GM12878 (cell line): ENCODE measurements at regions not wholly inside any gene's neighbourhood (a gene's known extent, or its start where the extent isn't known, plus 50 kb on each side); places are given as distances from the start of the nearest gene placed in this dataset.

Source experiments
- ATAC-seq: fragments of 200-7000 bp; cut with Tn5 transposase; 3 replicates; pipeline ENCODE4 v1.9.1; 2020; ENCODE audit warnings: mild to moderate bottlenecking, moderate library complexity
- BruUV-seq: library from RNA; stranded (reverse); fragments of 400-500 nt; replicated peaks from 2 replicates; lab custom pipeline; 2021; lab: Mats Ljungman, UMichigan
- CTCF ChIA-PET: fragments of 300-600 bp; sonication (Branson Sonifier 250); formaldehyde crosslinking; extraction: SDS; loops from one replicate; lab custom pipeline; 2021; ENCODE audit warnings: inconsistent platforms; lab: Yijun Ruan, JAX
- POLR2A ChIA-PET: fragments of 350-600 bp; formaldehyde crosslinking; extraction: SDS; loops from one replicate; lab custom pipeline; 2021; ENCODE audit warnings: inconsistent platforms; lab: Charles Lee
- RAD21 ChIA-PET: fragments of 300-600 bp; sonication (Branson Sonifier 250); formaldehyde crosslinking; loops from one replicate; lab custom pipeline; 2023; ENCODE audit warnings: antibody characterized with exemption; ENCODE audit not compliant: unreplicated experiment; lab: Charles Lee
- SMC1A ChIA-PET: fragments of 300-600 bp; sonication (Branson Sonifier 250); formaldehyde crosslinking; loops from one replicate; lab custom pipeline; 2023; ENCODE audit not compliant: unreplicated experiment, uncharacterized antibody; lab: Charles Lee
- DNase-seq: peaks from one replicate; pipeline ENCODE4 v3.0.0-alpha.2; 2011; ENCODE audit warnings: low read depth, low spot score
- FAIRE-seq: peaks from 3 replicates; lab custom pipeline; 2011; peaks lifted over from hg19 to GRCh38; lab: Jason Lieb, UNC
- H2AFZ ChIP-seq: 2 replicates; pipeline ENCODE4 v1.6.0; 2011; ENCODE audit warnings: low read depth, low read length, control low read depth; ENCODE audit not compliant: control insufficient read depth
- H3K27ac ChIP-seq: 2 replicates; pipeline ENCODE4 v1.5.1; 2011; ENCODE audit warnings: control low read depth; ENCODE audit not compliant: control insufficient read depth, insufficient read depth
- H3K27me3 ChIP-seq, 2 experiments: replicated peaks in 1 of 2; 2 replicates each; pipeline versions ENCODE4 v1.6.0 to v1.6.1; 2011; ENCODE audit warnings: low read length in 1 of 2; ENCODE audit not compliant: control insufficient read depth in 2 of 2, insufficient read depth in 2 of 2
- H3K36me3 ChIP-seq, 2 experiments: 2 replicates each; pipeline ENCODE4 v1.5.1; 2011; ENCODE audit warnings: low read length in 1 of 2; ENCODE audit not compliant: control insufficient read depth in 2 of 2, insufficient read depth in 2 of 2
- H3K4me1 ChIP-seq: 2 replicates; pipeline ENCODE4 v1.6.1; 2011; ENCODE audit warnings: mild to moderate bottlenecking, low read length, moderate library complexity, mixed read lengths; ENCODE audit not compliant: control insufficient read depth, insufficient read depth
- H3K4me2 ChIP-seq: 2 replicates; pipeline ENCODE4 v1.6.0; 2011; ENCODE audit warnings: control low read depth; ENCODE audit not compliant: control insufficient read depth, insufficient read depth
- H3K4me3 ChIP-seq: fragments of 200-600 bp; sonication (generic); 2 replicates; pipeline ENCODE4 v1.5.1; 2016
- H3K79me2 ChIP-seq: 2 replicates; pipeline ENCODE4 v1.6.0; 2011; ENCODE audit warnings: low read length; ENCODE audit not compliant: control insufficient read depth, insufficient read depth
- H3K9ac ChIP-seq: 2 replicates; pipeline ENCODE4 v1.8.0; 2011; ENCODE audit warnings: low read length, control low read depth, mixed read lengths; ENCODE audit not compliant: control insufficient read depth, insufficient read depth
- H3K9me3 ChIP-seq: replicated peaks from 3 replicates; pipeline ENCODE4 v1.5.1; 2011; ENCODE audit warnings: mild to moderate bottlenecking, low read length; ENCODE audit not compliant: control insufficient read depth, insufficient read depth
- H4K20me1 ChIP-seq: 2 replicates; pipeline ENCODE4 v1.6.0; 2011; ENCODE audit not compliant: control insufficient read depth, insufficient read depth
- ATF7 ChIP-seq: fragments of 450-650 bp; IDR thresholded peaks from 2 replicates; pipeline ENCODE4 v1.6.1; 2016; ENCODE audit warnings: low read depth, mild to moderate bottlenecking
- DPF2 ChIP-seq: fragments of 450-650 bp; IDR thresholded peaks from 2 replicates; pipeline ENCODE4 v1.6.1; 2017; ENCODE audit warnings: mild to moderate bottlenecking
- ELK1 ChIP-seq: IDR thresholded peaks from 2 replicates; pipeline ENCODE4 v1.6.1; 2012; ENCODE audit warnings: low read depth, low read length, improper control_type of control experiment
- FOS ChIP-seq: IDR thresholded peaks from 3 replicates; pipeline ENCODE4 v1.6.1; 2011; ENCODE audit warnings: borderline replicate concordance; ENCODE audit not compliant: insufficient read length; ENCODE audit errors: extremely low read depth
- GATAD2B ChIP-seq: fragments of 450-650 bp; conservative IDR thresholded peaks from 2 replicates; pipeline ENCODE4 v1.6.1; 2017; ENCODE audit warnings: low read depth, mild to moderate bottlenecking, moderate library complexity
- JUND ChIP-seq: IDR thresholded peaks from 2 replicates; pipeline ENCODE4 v1.6.1; 2012; ENCODE audit warnings: low read depth, mild to moderate bottlenecking, low read length, improper control_type of control experiment, moderate library complexity
- MYC ChIP-seq: IDR thresholded peaks from 2 replicates; pipeline ENCODE4 v1.6.1; 2011; ENCODE audit warnings: mild to moderate bottlenecking, low read length, moderate library complexity, inconsistent platforms; ENCODE audit not compliant: insufficient read depth, insufficient replicate concordance, insufficient read length, severe bottlenecking
- NR2C1 ChIP-seq: fragments of 450-650 bp; IDR thresholded peaks from 2 replicates; pipeline ENCODE4 v1.6.1; 2017; ENCODE audit warnings: antibody characterized with exemption, mild to moderate bottlenecking, moderate library complexity
- RAD51 ChIP-seq: fragments of 450-650 bp; IDR thresholded peaks from 2 replicates; pipeline ENCODE4 v1.6.1; 2016; ENCODE audit warnings: moderate library complexity, mild to moderate bottlenecking, inconsistent platforms
- RCOR1 ChIP-seq: conservative IDR thresholded peaks from 2 replicates; pipeline ENCODE4 v1.6.1; 2012; ENCODE audit warnings: low read depth, low read length, improper control_type of control experiment
- SIX5 ChIP-seq: IDR thresholded peaks from 2 replicates; pipeline ENCODE4 v1.6.1; 2011; ENCODE audit warnings: mild to moderate bottlenecking, low read depth, low read length, moderate library complexity; ENCODE audit not compliant: severe bottlenecking
- SP1 ChIP-seq: IDR thresholded peaks from one replicate; pipeline ENCODE4 v1.6.1; 2011; ENCODE audit warnings: low read depth, low read length
- TAF1 ChIP-seq: IDR thresholded peaks from 2 replicates; pipeline ENCODE4 v1.6.1; 2011; ENCODE audit warnings: mild to moderate bottlenecking, low read depth, low read length, borderline replicate concordance
- WRNIP1 ChIP-seq: IDR thresholded peaks from 2 replicates; pipeline ENCODE4 v1.6.1; 2011; ENCODE audit warnings: low read depth, low read length, improper control_type of control experiment, borderline replicate concordance
- YY1 ChIP-seq: IDR thresholded peaks from 2 replicates; pipeline ENCODE4 v1.6.1; 2011; ENCODE audit warnings: low read depth, mild to moderate bottlenecking, low read length
- ZNF207 ChIP-seq: fragments of 450-650 bp; IDR thresholded peaks from 2 replicates; pipeline ENCODE4 v1.6.1; 2014; ENCODE audit warnings: antibody characterized with exemption, mild to moderate bottlenecking, borderline replicate concordance
- ZSCAN29 ChIP-seq: fragments of 450-650 bp; IDR thresholded peaks from 2 replicates; pipeline ENCODE4 v1.6.1; 2017; ENCODE audit warnings: mild to moderate bottlenecking, moderate library complexity
- WGBS: methylation state at CpG from one replicate; pipeline ENCODE4 v1.1.6; 2016; ENCODE audit warnings: low lambda C conversion rate; ENCODE audit not compliant: insufficient replicate concordance, insufficient coverage; ENCODE audit errors: missing lambda C conversion rate; 5-methylcytosine and 5-hydroxymethylcytosine counted together
- in situ Hi-C: fragments of 300-500 bp; cut with MboI; formaldehyde crosslinking; loops from 9 replicates; pipeline ENCODE4 v1.14.3; 2018; ENCODE audit warnings: mixed read lengths
- intact Hi-C: fragments of 100-400 bp; cut with micrococcal nuclease; formaldehyde crosslinking; loops from one replicate; pipeline ENCODE4 v1.14.2; 2022; ENCODE audit not compliant: unreplicated experiment
- TF ChIP-seq, protein P1 (sequence below): IDR thresholded peaks from 2 replicates; pipeline ENCODE4 v1.6.1; 2012; ENCODE audit warnings: low read length, inconsistent platforms
- TF ChIP-seq, protein P2 (sequence below): IDR thresholded peaks from 2 replicates; pipeline ENCODE4 v1.6.1; 2011; ENCODE audit warnings: borderline replicate concordance, low read depth, mild to moderate bottlenecking, moderate library complexity, low read length; ENCODE audit not compliant: insufficient read depth, poor library complexity, severe bottlenecking

GRCh38 chr5:33337637-33337992 lies 103.2 kb upstream of the TARS1 start:
- in situ Hi-C loops (no loop called here), intact Hi-C loops (no loop called here)
- ChIA-PET CTCF (no interaction called here), SMC1A (no interaction called here), POLR2A (no interaction called here), RAD21 (no interaction called here)
- Histone ChIP-seq H3K27me3 (no peaks in the 10 kb centered on the region), H4K20me1 (no peaks in the 10 kb centered on the region), H3K4me1 (no peaks in the 10 kb centered on the region), H3K9me3 (no peaks in the 10 kb centered on the region), H3K4me2 (no peak overlapping the region), H3K36me3 (no peaks in the 10 kb centered on the region), H3K4me3 (no peak overlapping the region), H3K27ac (no peak overlapping the region), H3K9ac (no peak overlapping the region), H2AFZ (no peak overlapping the region), H3K79me2 (no peaks in the 10 kb centered on the region)
- no peak for DNase-seq
- no peak for FAIRE-seq
- TF ChIP-seq NR2C1: no peak
- no peak for TF ChIP-seq FOS
- no peak for TF ChIP-seq YY1
- TF ChIP-seq RAD51: no peak
- TF ChIP-seq JUND: no peak
- TF ChIP-seq, protein P1, sequence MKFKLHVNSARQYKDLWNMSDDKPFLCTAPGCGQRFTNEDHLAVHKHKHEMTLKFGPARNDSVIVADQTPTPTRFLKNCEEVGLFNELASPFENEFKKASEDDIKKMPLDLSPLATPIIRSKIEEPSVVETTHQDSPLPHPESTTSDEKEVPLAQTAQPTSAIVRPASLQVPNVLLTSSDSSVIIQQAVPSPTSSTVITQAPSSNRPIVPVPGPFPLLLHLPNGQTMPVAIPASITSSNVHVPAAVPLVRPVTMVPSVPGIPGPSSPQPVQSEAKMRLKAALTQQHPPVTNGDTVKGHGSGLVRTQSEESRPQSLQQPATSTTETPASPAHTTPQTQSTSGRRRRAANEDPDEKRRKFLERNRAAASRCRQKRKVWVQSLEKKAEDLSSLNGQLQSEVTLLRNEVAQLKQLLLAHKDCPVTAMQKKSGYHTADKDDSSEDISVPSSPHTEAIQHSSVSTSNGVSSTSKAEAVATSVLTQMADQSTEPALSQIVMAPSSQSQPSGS: no peak
- no peak for TF ChIP-seq WRNIP1
- no peak for TF ChIP-seq RCOR1
- no peak for TF ChIP-seq ZNF207
- no peak for TF ChIP-seq ATF7
- TF ChIP-seq DPF2: no peak
- no peak for TF ChIP-seq GATAD2B
- no peak for TF ChIP-seq SP1
- TF ChIP-seq, protein P2, sequence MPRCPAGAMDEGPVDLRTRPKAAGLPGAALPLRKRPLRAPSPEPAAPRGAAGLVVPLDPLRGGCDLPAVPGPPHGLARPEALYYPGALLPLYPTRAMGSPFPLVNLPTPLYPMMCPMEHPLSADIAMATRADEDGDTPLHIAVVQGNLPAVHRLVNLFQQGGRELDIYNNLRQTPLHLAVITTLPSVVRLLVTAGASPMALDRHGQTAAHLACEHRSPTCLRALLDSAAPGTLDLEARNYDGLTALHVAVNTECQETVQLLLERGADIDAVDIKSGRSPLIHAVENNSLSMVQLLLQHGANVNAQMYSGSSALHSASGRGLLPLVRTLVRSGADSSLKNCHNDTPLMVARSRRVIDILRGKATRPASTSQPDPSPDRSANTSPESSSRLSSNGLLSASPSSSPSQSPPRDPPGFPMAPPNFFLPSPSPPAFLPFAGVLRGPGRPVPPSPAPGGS: no peak
- TF ChIP-seq ELK1: no peak
- TF ChIP-seq ZSCAN29: no peak
- TF ChIP-seq SIX5: no peak
- TF ChIP-seq MYC: no peak
- no peak for TF ChIP-seq TAF1
- BruUV-seq: no TSS peak
- 0% methylated on average over 2 of the region's 2 CpGs for WGBS
- no peak for ATAC-seq
